NT2/D1 (cell line): ENCODE measurements at regions not wholly inside any gene's neighbourhood (a gene's known extent, or its start where the extent isn't known, plus 50 kb on each side); places are given as distances from the start of the nearest gene placed in this dataset.
"Not testable (repeated sequence)": the region's sequence is repeated elsewhere in the genome, so short reads cannot be mapped to it uniquely, and the experiment has no call there.

ENCODE experiments used
- DNase-seq: peaks from one replicate; pipeline ENCODE4 v3.0.0-alpha.2; 2011; ENCODE audit warnings: low read depth, low spot score
- H3K27me3 ChIP-seq: 2 replicates; pipeline ENCODE4 v1.6.0; 2011; ENCODE audit warnings: mild to moderate bottlenecking; ENCODE audit not compliant: insufficient read length, insufficient read depth
- H3K36me3 ChIP-seq: 2 replicates; pipeline ENCODE4 v1.6.1; 2011; ENCODE audit warnings: mild to moderate bottlenecking, low read length, mixed read lengths; ENCODE audit not compliant: insufficient read depth, insufficient read length
- H3K4me1 ChIP-seq: 2 replicates; pipeline ENCODE4 v1.5.1; 2011; ENCODE audit not compliant: insufficient read depth, insufficient read length
- H3K4me3 ChIP-seq: 2 replicates; pipeline ENCODE4 v1.5.1; 2011; ENCODE audit warnings: low read depth; ENCODE audit not compliant: insufficient read length
- H3K9ac ChIP-seq: 2 replicates; pipeline ENCODE4 v1.6.0; 2011; ENCODE audit warnings: low read depth; ENCODE audit not compliant: insufficient read length
- H3K9me3 ChIP-seq: 2 replicates; pipeline ENCODE4 v1.5.1; 2011; ENCODE audit warnings: mild to moderate bottlenecking, low read length; ENCODE audit not compliant: insufficient read depth
- SUZ12 ChIP-seq: IDR thresholded peaks from 2 replicates; pipeline ENCODE4 v1.6.1; 2011; ENCODE audit not compliant: insufficient read length, insufficient read depth; ENCODE audit errors: extremely low read depth
- YY1 ChIP-seq: IDR thresholded peaks from 2 replicates; pipeline ENCODE4 v1.6.1; 2011; ENCODE audit not compliant: insufficient read length, insufficient read depth
- ZNF274 ChIP-seq: IDR thresholded peaks from 2 replicates; pipeline ENCODE4 v1.6.1; 2011; ENCODE audit warnings: mild to moderate bottlenecking, low read depth, low read length

DNA sequence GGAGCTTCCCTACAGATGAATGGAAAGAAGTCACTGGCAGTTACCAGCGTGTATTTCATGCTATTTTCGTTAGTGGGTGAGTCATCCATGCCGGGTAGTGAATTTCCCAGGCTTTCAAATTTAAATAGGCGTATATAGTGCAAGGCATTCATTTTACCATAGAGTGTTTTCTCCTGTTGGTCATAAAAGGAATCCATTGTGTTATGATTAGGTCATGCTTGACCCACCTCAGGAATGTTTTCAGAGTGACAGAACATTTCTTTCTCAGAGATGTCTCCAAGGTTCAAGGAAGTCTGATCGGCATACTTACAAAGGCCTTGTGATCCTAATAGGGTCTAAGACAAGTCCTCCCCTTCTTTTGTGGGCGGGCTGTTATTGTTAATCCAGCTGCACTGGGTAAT, 110.7 kb downstream of the AKR1D1 start:
- H3K9ac ChIP-seq = no peak overlapping the region
- no peaks in the 10 kb centered on the region for H3K4me1 ChIP-seq
- no peak for DNase-seq
- H3K36me3 ChIP-seq = no peaks in the 10 kb centered on the region
- no peak overlapping the region for H3K4me3 ChIP-seq
- no peak for TF ChIP-seq YY1
- TF ChIP-seq SUZ12 = no peak
- no peak for TF ChIP-seq ZNF274
- peaks cover 33% of the 10 kb centered on the region for H3K9me3 ChIP-seq
- H3K27me3 ChIP-seq = no peaks in the 10 kb centered on the region

DNA sequence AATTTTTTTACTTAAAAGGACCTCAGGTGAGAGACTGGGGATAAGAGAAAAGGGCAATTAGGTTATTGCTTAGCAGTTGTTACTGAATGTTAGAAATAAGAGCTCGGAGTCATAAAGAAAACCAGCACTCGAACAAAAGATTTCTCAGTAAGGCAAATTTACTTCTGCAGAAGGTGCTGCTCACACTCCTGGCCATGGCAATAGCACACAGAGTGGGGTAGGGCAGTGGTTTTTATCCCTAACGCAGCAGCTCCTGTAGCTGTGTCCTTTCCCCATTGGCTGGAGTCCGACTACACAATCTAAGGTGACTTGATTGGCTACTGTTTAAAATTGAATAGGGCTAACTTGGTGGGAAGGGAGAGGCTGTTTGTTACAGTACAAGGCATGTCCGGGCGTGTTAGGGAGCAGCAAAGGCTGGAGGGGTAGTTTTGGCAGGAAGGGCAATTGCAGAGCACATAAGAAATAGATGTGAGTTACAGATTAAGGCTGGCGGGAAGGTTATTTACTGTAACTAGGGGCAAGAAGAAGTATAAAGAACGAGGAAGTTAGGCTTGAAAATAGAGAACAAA, 112.1 kb downstream of the AKR1D1 start:
- Histone ChIP-seq H3K4me3 (no peak overlapping the region), H3K9ac (no peak overlapping the region), H3K4me1 (no peaks in the 10 kb centered on the region), H3K36me3 (no peaks in the 10 kb centered on the region), H3K27me3 (no peaks in the 10 kb centered on the region), H3K9me3 (peaks cover 33% of the 10 kb centered on the region)
- DNase-seq = no peak
- TF ChIP-seq YY1 (no peak), ZNF274 (no peak), SUZ12 (no peak)

- H3K4me1 ChIP-seq = no peaks in the 10 kb centered on the region
- no peaks in the 10 kb centered on the region for H3K27me3 ChIP-seq
- no peaks in the 10 kb centered on the region for H3K36me3 ChIP-seq
- DNase-seq = no peak
- no peak for TF ChIP-seq SUZ12
- TF ChIP-seq YY1 = no peak
- TF ChIP-seq ZNF274 = no peak
- no peaks in the 10 kb centered on the region for H3K9me3 ChIP-seq
- no peak overlapping the region for H3K4me3 ChIP-seq
- H3K9ac ChIP-seq = no peak overlapping the region
Measured at GRCh38 chr7:138194567-138194966, 118.3 kb downstream of the AKR1D1 start.

- Histone ChIP-seq H3K9me3 (no peaks in the 10 kb centered on the region), H3K9ac (no peak overlapping the region), H3K36me3 (no peaks in the 10 kb centered on the region), H3K27me3 (no peaks in the 10 kb centered on the region), H3K4me1 (no peaks in the 10 kb centered on the region), H3K4me3 (no peak overlapping the region)
- DNase-seq = no peak
- TF ChIP-seq YY1 = no peak
- TF ChIP-seq ZNF274 = no peak
Measured at GRCh38 chr7:138195151-138195571, 118.9 kb downstream of the AKR1D1 start.

GRCh38 chr7:138196503-138196946, 120.3 kb downstream of the AKR1D1 start:
- H3K4me3 ChIP-seq, H3K9me3 ChIP-seq, H3K36me3 ChIP-seq, H3K9ac ChIP-seq, H3K4me1 ChIP-seq, DNase-seq, H3K27me3 ChIP-seq: not testable (repeated sequence)

DNA sequence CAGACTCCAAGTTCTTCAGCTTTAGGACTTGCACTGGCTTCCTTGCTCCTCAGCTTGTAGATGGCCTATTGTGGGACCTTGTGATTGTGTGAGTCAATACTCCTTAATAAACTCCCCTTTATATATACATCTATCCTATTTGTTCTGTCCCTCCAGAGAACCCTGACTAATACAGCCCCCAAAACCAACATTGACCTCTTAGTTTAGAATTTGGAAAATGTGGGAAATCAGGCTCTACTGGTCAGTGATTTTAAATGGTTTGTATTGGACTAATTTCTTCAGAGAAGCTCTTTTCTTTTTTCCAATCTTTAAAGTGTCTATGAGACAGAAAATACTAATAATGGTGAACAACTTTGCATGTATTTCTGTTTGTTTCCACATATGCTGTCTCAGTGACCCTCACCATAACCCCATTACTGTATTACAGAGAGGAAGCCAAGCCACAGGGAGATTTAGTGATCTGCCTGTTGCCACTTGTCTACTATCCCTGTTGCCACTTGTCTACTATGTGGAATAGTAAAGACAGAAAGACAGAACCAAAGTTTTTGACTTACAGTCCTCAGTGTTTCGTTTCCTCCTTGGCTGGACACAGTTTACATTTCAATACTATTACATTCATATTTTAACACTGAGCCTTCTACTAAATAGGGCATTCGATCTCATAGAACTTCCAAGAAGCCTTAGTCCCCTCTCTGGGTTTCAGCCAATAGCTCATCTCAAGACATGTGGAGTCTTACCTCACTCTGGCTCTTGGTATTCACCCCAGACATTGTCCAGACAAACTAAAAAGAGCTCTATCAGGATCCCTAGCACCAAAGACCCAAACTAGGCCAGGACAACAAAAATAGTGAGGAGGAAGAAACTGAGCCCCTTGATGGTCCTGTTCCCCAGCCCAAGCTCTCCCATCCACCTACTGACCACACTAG, 121.0 kb downstream of the AKR1D1 start:
- no peak overlapping the region for H3K9ac ChIP-seq
- no peaks in the 10 kb centered on the region for H3K36me3 ChIP-seq
- no peak for DNase-seq
- no peak overlapping the region for H3K4me3 ChIP-seq
- H3K4me1 ChIP-seq = no peaks in the 10 kb centered on the region
- TF ChIP-seq ZNF274 (no peak), SUZ12 (no peak), YY1 (no peak)
- no peaks in the 10 kb centered on the region for H3K27me3 ChIP-seq
- no peaks in the 10 kb centered on the region for H3K9me3 ChIP-seq

GRCh38 chr7:138204285-138204981, 128.2 kb downstream of the AKR1D1 start:
- no peak overlapping the region for H3K4me3 ChIP-seq
- no peak for DNase-seq
- H3K9me3 ChIP-seq = peaks cover 26% of the 10 kb centered on the region; the same call in 1 of the 2 replicates
- H3K36me3 ChIP-seq = no peaks in the 10 kb centered on the region
- no peak for TF ChIP-seq YY1
- no peak for TF ChIP-seq ZNF274
- no peaks in the 10 kb centered on the region for H3K27me3 ChIP-seq
- H3K4me1 ChIP-seq = peaks cover 4% of the 10 kb centered on the region
- H3K9ac ChIP-seq = no peak overlapping the region
